Activated CD4-positive, alpha-beta memory T cell treated with anti-CD3 and anti-CD28 coated beads, Interleukin-2, amount 10 ng/mL, durations not matched to agents 7 days and 5 days (primary cell): ENCODE measurements at regions not wholly inside any gene's neighbourhood (a gene's known extent, or its start where the extent isn't known, plus 50 kb on each side); places are given as distances from the start of the nearest gene placed in this dataset.

Experiments
- CTCF ChIA-PET: fragments of 350-600 bp; sonication (Branson Sonifier 250); formaldehyde crosslinking; loops from one replicate; lab custom pipeline; 2021; ENCODE audit warnings: antibody characterized with exemption, inconsistent platforms; lab: Charles Lee
- POLR2A ChIA-PET: fragments of 350-600 bp; sonication (Branson Sonifier 250); formaldehyde crosslinking; loops from one replicate; lab custom pipeline; 2021; ENCODE audit warnings: antibody characterized with exemption; lab: Charles Lee
- DNase-seq: peaks from one replicate; pipeline ENCODE4 v3.0.0-alpha.2; 2020
- H3K27ac Mint-ChIP-seq: one replicate; pipeline ENCODE4 v1.8.0; 2021; ENCODE audit warnings: mild to moderate bottlenecking, mixed read lengths
- H3K27me3 Mint-ChIP-seq: one replicate; pipeline ENCODE4 v1.8.0; 2021; ENCODE audit warnings: mixed read lengths
- H3K36me3 Mint-ChIP-seq: one replicate; pipeline ENCODE4 v1.8.0; 2021; ENCODE audit warnings: low read depth, mixed read lengths
- H3K4me1 Mint-ChIP-seq: one replicate; pipeline ENCODE4 v1.8.0; 2021; ENCODE audit warnings: mixed read lengths
- H3K4me3 Mint-ChIP-seq: one replicate; pipeline ENCODE4 v1.8.0; 2021; ENCODE audit warnings: mild to moderate bottlenecking, mixed read lengths
- H3K9me3 Mint-ChIP-seq: one replicate; pipeline ENCODE4 v1.8.0; 2021; ENCODE audit warnings: mixed read lengths

DNA sequence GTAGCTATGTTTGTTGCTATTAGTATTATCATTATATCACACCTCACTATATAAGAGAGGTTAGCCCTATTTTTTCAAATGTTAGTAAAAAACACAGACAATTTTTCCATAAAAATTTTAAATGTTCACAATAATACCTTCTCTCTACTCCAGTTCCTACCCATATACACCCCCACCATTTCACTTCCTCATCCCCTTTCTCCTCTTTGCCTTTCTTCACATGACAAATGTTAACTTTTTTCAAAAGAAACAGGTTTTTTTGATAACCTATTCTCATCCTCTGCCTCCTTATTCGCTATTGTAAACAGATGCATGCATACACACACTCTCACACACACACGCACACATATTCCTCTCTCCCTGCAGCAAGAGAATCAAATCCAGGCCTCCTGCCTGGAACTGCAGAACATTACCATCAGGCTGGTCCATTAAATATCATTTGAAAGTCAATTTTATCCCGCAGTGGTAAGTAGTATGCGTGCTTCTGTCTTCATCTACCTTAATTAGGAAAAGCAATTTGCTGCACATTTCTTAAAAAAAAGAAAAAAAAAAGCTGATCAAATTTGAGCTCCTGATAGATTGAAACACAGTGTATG lies 55.5 kb downstream of the MID1IP1 start:
- Mint-ChIP-seq H3K4me3 (no peak overlapping the region), H3K36me3 (no peaks in the 10 kb centered on the region), H3K27ac (no peak overlapping the region), H3K9me3 (no peaks in the 10 kb centered on the region), H3K27me3 (no peaks in the 10 kb centered on the region), H3K4me1 (peaks cover 3% of the 10 kb centered on the region)
- POLR2A ChIA-PET, result no interaction called here
- CTCF ChIA-PET, result no interaction called here
- DNase-seq, result no peak

DNA sequence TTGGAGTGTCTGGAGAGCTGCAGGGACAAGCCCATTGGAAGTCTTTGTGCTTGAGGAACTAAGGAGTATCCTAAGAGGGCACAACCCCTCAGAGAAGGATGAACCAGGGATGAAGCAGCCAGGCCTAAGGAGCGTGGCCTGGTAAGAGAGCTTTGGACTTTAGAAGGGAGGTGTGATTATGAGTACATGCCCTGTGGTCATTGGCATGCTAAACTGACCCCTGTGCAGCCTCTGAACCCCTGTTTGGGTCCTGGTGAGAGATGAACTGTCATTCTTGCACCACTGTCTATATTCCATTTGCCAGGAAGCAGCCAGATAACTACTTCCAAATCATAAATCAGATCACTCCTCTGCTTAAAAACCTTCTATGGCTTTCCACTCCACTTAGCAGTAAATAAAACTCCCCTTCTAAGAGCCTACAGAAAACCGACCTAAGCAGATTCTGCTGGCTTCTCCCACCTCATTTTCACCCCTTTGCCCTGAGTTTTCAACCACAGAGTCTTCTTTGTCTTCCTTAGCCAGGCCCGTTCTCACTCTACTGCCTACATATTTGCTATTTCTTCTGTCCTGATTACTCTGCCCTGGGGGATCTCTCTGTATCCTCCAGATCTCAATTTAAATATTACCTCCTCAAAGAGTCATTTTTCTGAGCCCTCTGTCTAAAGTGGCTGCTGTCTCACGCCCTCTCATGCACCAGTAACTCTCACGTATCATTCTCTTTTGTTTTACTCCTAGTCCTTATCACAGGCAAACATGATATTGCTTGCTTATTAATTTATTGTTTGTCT lies 56.7 kb downstream of the MID1IP1 start:
- CTCF ChIA-PET, result no interaction called here
- DNase-seq, result no peak
- POLR2A ChIA-PET, result no interaction called here
- H3K9me3 Mint-ChIP-seq, result no peaks in the 10 kb centered on the region
- H3K36me3 Mint-ChIP-seq, result no peaks in the 10 kb centered on the region
- no peak overlapping the region for H3K27ac Mint-ChIP-seq
- no peak overlapping the region for H3K4me3 Mint-ChIP-seq
- peaks cover 3% of the 10 kb centered on the region for H3K4me1 Mint-ChIP-seq
- no peaks in the 10 kb centered on the region for H3K27me3 Mint-ChIP-seq

DNA sequence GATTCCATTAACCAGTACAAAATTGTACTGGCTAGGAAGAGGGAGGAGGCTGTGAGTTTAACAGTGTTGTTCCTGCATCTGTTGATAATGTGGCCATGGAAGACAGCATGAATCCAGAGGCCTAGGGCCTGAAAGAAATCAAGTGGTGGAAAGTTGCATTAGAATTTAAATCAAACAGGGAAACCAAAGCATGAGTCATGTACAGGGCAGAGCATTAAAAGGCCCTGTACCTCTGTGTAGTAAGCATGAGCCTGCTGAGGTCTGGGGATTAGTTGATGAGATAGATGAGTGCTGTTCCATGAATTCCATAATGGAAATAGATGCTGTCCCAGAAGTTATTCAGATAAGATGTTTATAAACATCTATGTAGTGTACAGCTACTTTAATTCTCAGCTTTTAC lies 58.3 kb downstream of the MID1IP1 start:
- no peak for DNase-seq
- ChIA-PET POLR2A (no interaction called here), CTCF (no interaction called here)
- Mint-ChIP-seq H3K4me3 (no peak overlapping the region), H3K4me1 (peaks cover 3% of the 10 kb centered on the region), H3K9me3 (no peaks in the 10 kb centered on the region), H3K36me3 (no peaks in the 10 kb centered on the region), H3K27me3 (no peaks in the 10 kb centered on the region), H3K27ac (no peak overlapping the region)

DNA sequence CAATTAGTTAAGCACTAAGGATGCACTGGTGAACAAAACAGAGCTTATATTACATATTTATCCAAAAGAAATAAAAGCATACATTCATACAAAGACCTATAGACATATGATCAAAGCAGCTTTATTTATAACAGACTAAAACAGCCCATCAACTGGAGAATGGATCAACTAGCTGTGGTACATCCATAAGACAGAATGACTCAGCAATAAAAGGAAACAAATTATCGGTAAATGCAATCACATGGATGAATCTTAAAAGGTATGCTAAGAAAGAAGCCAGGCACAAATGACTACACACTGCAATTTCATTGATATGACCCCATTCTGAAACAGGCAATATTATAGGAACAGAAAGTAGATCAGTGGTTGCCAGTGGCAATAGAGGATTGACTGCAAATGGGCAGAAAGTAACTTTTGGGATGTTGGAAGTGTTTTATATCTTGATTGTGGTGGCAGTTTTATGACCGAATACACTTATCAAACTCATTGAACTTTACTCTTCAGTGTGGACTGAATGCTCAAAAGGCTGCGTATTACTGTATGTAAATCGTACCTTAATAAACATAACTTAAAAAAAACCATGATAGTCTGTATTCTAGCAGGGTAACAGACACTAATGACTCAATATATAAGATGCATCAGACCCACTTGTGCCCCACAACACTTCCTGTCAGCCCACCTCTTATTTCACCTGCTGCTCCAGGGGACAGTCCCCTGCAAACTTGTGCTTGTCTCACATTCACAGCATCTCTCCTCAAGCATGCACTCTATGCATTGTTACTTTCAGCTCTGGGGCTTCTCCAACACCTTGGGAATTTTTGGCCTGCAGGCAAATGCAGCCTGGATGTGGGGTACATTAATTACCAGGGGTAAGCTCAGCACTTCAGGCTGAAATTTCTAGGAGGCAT lies 59.1 kb downstream of the MID1IP1 start:
- Mint-ChIP-seq H3K4me3 (no peak overlapping the region), H3K27me3 (no peaks in the 10 kb centered on the region), H3K4me1 (peaks cover 3% of the 10 kb centered on the region), H3K9me3 (no peaks in the 10 kb centered on the region), H3K27ac (no peak overlapping the region), H3K36me3 (no peaks in the 10 kb centered on the region)
- CTCF ChIA-PET, result no interaction called here
- POLR2A ChIA-PET, result no interaction called here
- DNase-seq, result no peak

DNA sequence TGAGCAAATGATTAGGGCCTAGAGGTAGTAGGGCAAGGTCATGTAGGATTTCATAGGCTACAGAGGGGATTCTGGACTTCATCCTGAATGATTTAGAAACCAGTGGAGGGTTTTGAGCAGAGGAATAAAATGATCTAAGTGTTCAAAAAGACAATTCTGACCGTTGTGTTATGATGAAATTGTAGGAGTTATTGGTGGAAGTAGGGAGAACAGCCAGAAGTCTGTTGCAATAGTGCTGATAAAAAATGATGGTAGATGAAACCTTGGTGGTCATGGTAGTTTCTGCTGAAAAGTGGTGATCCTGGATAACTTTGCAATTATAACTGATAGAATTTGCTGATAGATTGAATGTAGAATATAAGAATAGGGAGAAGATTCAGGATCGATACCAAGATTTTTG lies 60.2 kb downstream of the MID1IP1 start:
- POLR2A ChIA-PET, result no interaction called here
- H3K9me3 Mint-ChIP-seq, result no peaks in the 10 kb centered on the region
- no peak overlapping the region for H3K27ac Mint-ChIP-seq
- no peaks in the 10 kb centered on the region for H3K27me3 Mint-ChIP-seq
- H3K4me3 Mint-ChIP-seq, result no peak overlapping the region
- no peak for DNase-seq
- CTCF ChIA-PET, result no interaction called here
- H3K4me1 Mint-ChIP-seq, result peaks cover 3% of the 10 kb centered on the region
- no peaks in the 10 kb centered on the region for H3K36me3 Mint-ChIP-seq

DNA sequence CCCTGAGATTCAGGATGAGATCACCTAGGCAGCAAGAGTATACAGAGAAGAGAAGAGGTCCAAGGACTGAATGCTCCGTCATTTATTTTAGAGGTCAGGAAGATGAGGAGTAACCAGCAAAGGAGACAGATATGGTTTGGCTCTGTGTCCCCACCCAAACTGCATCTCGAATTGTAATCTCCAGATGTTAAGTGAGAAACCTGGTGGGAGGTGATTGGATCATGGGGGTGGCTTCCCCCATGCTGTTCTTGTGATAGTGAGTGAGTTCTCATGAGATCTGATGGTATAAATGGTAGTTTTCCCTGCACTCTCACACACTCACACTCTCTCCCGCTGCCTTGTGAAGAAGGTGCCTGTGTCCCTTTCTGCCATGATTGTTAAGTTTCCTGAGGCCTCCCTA lies 60.8 kb downstream of the MID1IP1 start:
- Mint-ChIP-seq H3K4me1 (peaks cover 3% of the 10 kb centered on the region), H3K9me3 (no peaks in the 10 kb centered on the region), H3K36me3 (no peaks in the 10 kb centered on the region), H3K27me3 (no peaks in the 10 kb centered on the region), H3K4me3 (no peak overlapping the region), H3K27ac (no peak overlapping the region)
- no peak for DNase-seq
- ChIA-PET CTCF (no interaction called here), POLR2A (no interaction called here)

DNA sequence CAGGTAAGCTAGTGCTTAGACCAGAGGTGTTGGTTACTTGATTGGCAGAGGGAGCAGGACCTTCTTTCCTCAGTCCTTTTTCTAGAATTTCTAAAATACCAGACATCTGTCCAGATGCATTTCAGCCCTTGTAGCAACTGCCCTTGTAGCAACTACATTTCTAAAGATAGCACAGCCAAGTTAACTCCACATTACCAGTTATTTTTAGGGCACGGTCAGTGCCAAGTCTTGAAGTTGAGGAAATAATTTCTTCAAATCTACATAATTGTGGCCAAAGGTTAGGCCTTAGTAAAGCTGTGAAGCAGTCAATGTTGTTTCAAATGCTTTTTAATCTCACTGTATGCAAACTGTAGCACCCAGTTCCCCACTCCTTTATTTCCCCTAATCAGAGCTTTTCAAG lies 62.9 kb downstream of the MID1IP1 start:
- no peaks in the 10 kb centered on the region for H3K27me3 Mint-ChIP-seq
- POLR2A ChIA-PET, result no interaction called here
- no peak for DNase-seq
- CTCF ChIA-PET, result no interaction called here
- no peaks in the 10 kb centered on the region for H3K36me3 Mint-ChIP-seq
- no peak overlapping the region for H3K27ac Mint-ChIP-seq
- no peaks in the 10 kb centered on the region for H3K9me3 Mint-ChIP-seq
- no peak overlapping the region for H3K4me3 Mint-ChIP-seq
- H3K4me1 Mint-ChIP-seq, result peaks cover 3% of the 10 kb centered on the region

DNA sequence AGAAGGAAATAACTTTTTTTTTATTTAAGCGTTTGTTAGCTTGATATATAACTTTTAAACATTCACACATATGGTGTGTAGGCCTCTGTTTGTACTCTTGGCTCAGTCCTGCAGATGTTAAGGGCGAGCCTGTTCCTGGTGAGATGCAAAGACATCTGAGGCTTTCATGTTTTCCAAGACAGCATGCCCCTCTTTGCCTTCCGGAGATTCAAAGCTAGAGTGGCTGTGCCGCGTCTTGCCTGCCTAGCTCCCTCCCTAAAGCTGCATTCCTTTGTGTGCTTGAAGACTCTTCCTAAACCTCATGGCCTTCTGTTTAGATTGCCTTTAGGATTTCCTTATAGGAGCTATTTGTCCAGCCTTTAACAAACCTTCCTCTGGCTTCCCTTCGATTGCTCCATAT lies 67.1 kb downstream of the MID1IP1 start:
- H3K4me3 Mint-ChIP-seq, result no peak overlapping the region
- ChIA-PET CTCF (no interaction called here), POLR2A (no interaction called here)
- no peak for DNase-seq
- H3K9me3 Mint-ChIP-seq, result no peaks in the 10 kb centered on the region
- no peaks in the 10 kb centered on the region for H3K36me3 Mint-ChIP-seq
- H3K27ac Mint-ChIP-seq, result no peak overlapping the region
- H3K27me3 Mint-ChIP-seq, result no peaks in the 10 kb centered on the region
- no peaks in the 10 kb centered on the region for H3K4me1 Mint-ChIP-seq

DNA sequence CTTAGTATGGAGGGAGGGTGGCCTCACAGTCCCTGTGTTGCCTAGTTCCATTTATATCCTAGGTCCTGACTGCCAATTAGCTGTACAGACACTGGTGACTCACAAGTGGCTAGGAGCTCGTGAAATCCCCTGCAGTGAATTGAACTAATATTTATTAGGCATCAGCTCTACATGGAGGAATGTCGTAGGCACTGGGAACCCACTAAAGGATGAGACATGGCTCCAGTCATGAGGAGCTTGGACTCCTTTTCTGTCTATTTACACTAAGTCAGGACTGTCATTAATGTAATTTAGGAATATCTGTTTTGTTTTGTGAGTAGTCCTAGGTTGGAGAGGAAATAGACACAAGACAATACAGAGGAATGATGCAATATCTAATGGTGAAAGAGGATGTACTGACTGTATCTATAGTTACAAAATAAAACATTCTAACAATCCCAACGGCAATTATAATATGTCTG lies 67.7 kb downstream of the MID1IP1 start:
- H3K27ac Mint-ChIP-seq, result no peak overlapping the region
- H3K27me3 Mint-ChIP-seq, result no peaks in the 10 kb centered on the region
- no peaks in the 10 kb centered on the region for H3K4me1 Mint-ChIP-seq
- H3K9me3 Mint-ChIP-seq, result no peaks in the 10 kb centered on the region
- H3K36me3 Mint-ChIP-seq, result no peaks in the 10 kb centered on the region
- no peak for DNase-seq
- ChIA-PET POLR2A (no interaction called here), CTCF (no interaction called here)
- no peak overlapping the region for H3K4me3 Mint-ChIP-seq

DNA sequence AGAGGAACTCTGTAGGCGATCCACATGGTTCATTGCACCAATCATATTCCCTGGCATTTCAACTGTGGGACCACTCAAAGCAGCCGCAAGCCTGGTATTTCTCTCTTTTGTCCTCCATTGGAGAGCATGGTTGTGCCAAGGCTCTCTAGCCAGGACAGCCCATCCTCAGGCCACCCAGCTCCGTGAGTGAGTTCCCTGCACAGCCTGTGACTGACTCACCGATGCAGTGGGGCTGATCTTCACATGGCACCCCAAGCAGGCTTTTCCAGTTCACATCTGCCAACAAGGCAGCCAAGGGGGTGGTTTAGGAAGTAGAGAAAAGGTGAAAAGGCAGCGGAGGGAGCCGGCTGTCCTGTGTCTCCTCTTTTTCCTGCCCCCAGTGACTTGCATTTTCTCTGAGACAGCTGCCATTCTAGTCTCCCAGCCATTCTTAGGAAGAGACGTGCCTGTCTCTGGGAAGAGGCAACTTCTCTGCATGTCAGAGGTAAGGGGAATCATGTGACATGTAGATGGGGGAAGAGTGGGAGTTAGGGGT lies 69.2 kb downstream of the MID1IP1 start:
- ChIA-PET POLR2A (no interaction called here), CTCF (no interaction called here)
- H3K27me3 Mint-ChIP-seq, result no peaks in the 10 kb centered on the region
- no peak overlapping the region for H3K4me3 Mint-ChIP-seq
- no peak overlapping the region for H3K27ac Mint-ChIP-seq
- no peaks in the 10 kb centered on the region for H3K9me3 Mint-ChIP-seq
- H3K4me1 Mint-ChIP-seq, result no peaks in the 10 kb centered on the region
- H3K36me3 Mint-ChIP-seq, result no peaks in the 10 kb centered on the region
- DNase-seq, result no peak

DNA sequence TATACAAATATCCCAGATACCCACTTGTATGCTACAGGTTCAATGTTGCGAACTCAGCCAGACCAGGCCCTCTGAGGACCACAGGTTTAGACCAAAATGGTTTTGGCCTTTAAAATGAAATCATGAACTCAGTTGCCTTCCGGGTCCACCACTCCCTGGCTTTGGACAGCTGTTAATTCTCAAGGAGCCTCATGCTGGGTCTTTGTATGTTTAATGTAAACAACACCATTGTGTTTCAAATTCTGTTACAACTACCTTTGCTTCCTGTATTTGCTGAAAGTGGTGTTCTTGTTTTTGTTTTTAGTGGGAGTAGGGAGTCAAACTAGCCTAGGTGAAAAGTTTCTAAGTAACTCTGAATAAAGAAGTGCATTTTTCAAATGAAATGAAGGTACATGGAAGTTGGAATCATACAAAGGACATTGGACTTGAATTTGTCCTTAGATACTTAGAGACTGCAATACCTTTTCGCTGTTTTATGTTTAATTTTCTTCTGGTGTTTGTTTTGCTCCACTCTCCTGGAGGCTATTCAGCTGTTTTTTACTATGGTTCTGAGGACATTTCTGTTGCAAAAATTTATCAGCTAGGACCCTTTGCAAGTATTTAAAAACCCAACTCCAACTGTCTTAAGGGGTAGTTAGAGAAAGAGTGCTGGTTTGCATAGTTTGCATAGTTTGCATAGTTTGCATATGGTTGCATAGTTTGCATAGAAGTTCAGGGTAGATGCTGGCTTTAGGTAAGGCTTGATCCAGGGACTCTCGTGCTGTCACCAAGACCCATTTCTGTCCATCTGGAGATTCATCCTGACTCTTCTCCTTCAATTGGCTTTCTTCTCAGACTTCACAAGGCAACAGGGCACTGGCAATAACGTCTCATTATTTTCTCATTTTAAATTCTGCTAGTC lies 70.1 kb downstream of the MID1IP1 start:
- H3K27ac Mint-ChIP-seq, result no peak overlapping the region
- DNase-seq, result no peak
- H3K4me3 Mint-ChIP-seq, result no peak overlapping the region
- no peaks in the 10 kb centered on the region for H3K36me3 Mint-ChIP-seq
- ChIA-PET CTCF (no interaction called here), POLR2A (no interaction called here)
- H3K4me1 Mint-ChIP-seq, result no peaks in the 10 kb centered on the region
- H3K9me3 Mint-ChIP-seq, result no peaks in the 10 kb centered on the region
- H3K27me3 Mint-ChIP-seq, result no peaks in the 10 kb centered on the region

DNA sequence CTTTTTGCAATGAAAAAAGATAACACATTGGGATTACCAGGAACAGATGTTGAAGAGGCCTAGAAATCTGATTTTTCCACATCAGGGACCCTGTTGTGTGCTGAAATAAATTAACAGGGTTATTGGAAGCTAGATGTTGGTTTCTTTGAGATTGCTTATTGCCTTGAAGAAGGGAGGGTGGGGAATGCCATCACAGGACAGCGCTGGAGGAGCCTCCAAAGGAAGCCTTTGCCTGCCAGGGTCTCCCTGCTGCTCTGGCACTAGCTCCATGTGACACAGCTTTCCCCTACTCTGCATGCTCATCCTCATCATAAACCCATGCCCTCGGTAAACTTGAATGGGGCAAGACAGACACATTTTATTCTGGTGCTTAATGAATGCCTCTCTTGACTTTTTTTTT lies 76.1 kb downstream of the MID1IP1 start:
- Mint-ChIP-seq H3K36me3 (no peaks in the 10 kb centered on the region), H3K4me3 (no peak overlapping the region), H3K4me1 (peaks cover 9% of the 10 kb centered on the region), H3K9me3 (no peaks in the 10 kb centered on the region), H3K27me3 (no peaks in the 10 kb centered on the region), H3K27ac (no peak overlapping the region)
- POLR2A ChIA-PET, result interaction anchor here (0.7 kb wide), 1 partner anchor 286 kb away, joined by 3 read pairs; no protein-coding TSS in a partner anchor
- no peak for DNase-seq
- CTCF ChIA-PET, result no interaction called here
